Embryonic facial prominence (tissue), 1 donor: ENCODE measurements at regions not wholly inside any gene's neighbourhood (a gene's known extent, or its start where the extent isn't known, plus 50 kb on each side); places are given as distances from the start of the nearest gene placed in this dataset.
"Not testable (repeated sequence)": the region's sequence is repeated elsewhere in the genome, so short reads cannot be mapped to it uniquely, and the experiment has no call there.

Experiments
- DNase-seq: peaks from one replicate; pipeline ENCODE4 v3.0.0-alpha.2; 2016; ENCODE audit errors: extremely low spot score

GRCh38 chr13:47892374-47892773 is 108.7 kb downstream of the SUCLA2 start:
- DNase-seq, result no peak

GRCh38 chr13:47890146-47890814 is 110.8 kb downstream of the SUCLA2 start:
- no peak for DNase-seq

GRCh38 chr13:47886314-47886713 is 114.8 kb downstream of the SUCLA2 start:
- DNase-seq, result no peak

- no peak for DNase-seq
Measured at GRCh38 chr13:47875201-47875600, 125.9 kb downstream of the SUCLA2 start.

GRCh38 chr13:47873987-47874386 is 127.1 kb downstream of the SUCLA2 start:
- DNase-seq, result not testable (repeated sequence)

- not testable (repeated sequence) for DNase-seq
Measured at GRCh38 chr13:47873319-47873718, 127.8 kb downstream of the SUCLA2 start.

GRCh38 chr13:47869776-47870175 is 131.3 kb downstream of the SUCLA2 start:
- no peak for DNase-seq

- no peak for DNase-seq
Measured at GRCh38 chr13:47865883-47866282, 135.2 kb downstream of the SUCLA2 start.

- DNase-seq, result no peak
Measured at GRCh38 chr13:47862841-47863240, 138.2 kb downstream of the SUCLA2 start.

GRCh38 chr13:47859165-47859564 is 141.9 kb downstream of the SUCLA2 start:
- DNase-seq, result no peak

GRCh38 chr13:47858042-47859025 is 142.7 kb downstream of the SUCLA2 start:
- DNase-seq, result no peak

GRCh38 chr13:47853236-47853635 is 147.8 kb downstream of the SUCLA2 start:
- DNase-seq, result no peak

- no peak for DNase-seq
Measured at GRCh38 chr13:47846886-47847285, 154.2 kb downstream of the SUCLA2 start.

GRCh38 chr13:47845981-47846380 is 155.1 kb downstream of the SUCLA2 start:
- DNase-seq, result no peak

- DNase-seq, result no peak
Measured at GRCh38 chr13:47843005-47843404, 158.1 kb downstream of the SUCLA2 start.

GRCh38 chr13:47841151-47841550 is 159.9 kb downstream of the SUCLA2 start:
- DNase-seq, result no peak

- DNase-seq, result no peak
Measured at GRCh38 chr13:47837906-47838305, 163.2 kb downstream of the SUCLA2 start.

GRCh38 chr13:47837104-47837880 is 163.8 kb downstream of the SUCLA2 start:
- DNase-seq, result no peak

GRCh38 chr13:47835470-47836228 is 165.4 kb downstream of the SUCLA2 start:
- no peak for DNase-seq

GRCh38 chr13:47832458-47832972 is 168.6 kb downstream of the SUCLA2 start:
- DNase-seq, result no peak

GRCh38 chr13:47831265-47831664 is 169.8 kb downstream of the SUCLA2 start:
- no peak for DNase-seq
